Sigmoid colon (tissue), 4 donors: ENCODE measurements at regions not wholly inside any gene's neighbourhood (a gene's known extent, or its start where the extent isn't known, plus 50 kb on each side); places are given as distances from the start of the nearest gene placed in this dataset.

ENCODE experiments used
- EP300 ChIP-seq, 4 donors: sonication (generic); formaldehyde crosslinking; IDR thresholded peaks; one replicate each; pipeline ENCODE4 v1.6.1; 2017; ENCODE audit warnings: antibody characterized with exemption in 4 of 4
- TF ChIP-seq, protein P1 (sequence below), 4 experiments: fragments of 450-650 bp in 3 of 4; fragments of 200-600 bp in 1 of 4; IDR thresholded peaks; one replicate each; pipeline ENCODE4 v1.5.1; 2016 to 2019; ENCODE audit warnings: antibody characterized with exemption in 4 of 4, mild to moderate bottlenecking in 3 of 4, moderate library complexity in 2 of 4

DNA sequence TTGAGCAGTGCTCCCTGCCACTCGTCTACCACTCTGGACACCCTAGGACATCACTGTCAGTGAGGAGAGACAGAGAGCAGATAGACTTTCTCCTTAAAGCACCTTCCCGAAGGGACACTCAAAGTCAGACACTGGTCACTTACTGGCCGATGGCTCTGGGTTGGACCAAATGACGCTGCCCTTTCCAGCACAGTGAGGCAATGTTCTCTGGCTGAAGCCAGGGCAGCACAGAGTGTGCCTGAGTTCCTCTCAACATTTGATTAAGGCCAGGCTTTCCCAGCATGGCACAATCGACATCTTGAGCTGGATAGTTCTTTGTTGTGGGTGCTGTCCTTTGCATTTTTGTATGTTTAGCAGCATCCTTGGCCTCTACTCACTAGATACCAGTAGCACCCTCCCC lies 206.2 kb downstream of the CSNK2A3 start:
- TF ChIP-seq, protein P1, sequence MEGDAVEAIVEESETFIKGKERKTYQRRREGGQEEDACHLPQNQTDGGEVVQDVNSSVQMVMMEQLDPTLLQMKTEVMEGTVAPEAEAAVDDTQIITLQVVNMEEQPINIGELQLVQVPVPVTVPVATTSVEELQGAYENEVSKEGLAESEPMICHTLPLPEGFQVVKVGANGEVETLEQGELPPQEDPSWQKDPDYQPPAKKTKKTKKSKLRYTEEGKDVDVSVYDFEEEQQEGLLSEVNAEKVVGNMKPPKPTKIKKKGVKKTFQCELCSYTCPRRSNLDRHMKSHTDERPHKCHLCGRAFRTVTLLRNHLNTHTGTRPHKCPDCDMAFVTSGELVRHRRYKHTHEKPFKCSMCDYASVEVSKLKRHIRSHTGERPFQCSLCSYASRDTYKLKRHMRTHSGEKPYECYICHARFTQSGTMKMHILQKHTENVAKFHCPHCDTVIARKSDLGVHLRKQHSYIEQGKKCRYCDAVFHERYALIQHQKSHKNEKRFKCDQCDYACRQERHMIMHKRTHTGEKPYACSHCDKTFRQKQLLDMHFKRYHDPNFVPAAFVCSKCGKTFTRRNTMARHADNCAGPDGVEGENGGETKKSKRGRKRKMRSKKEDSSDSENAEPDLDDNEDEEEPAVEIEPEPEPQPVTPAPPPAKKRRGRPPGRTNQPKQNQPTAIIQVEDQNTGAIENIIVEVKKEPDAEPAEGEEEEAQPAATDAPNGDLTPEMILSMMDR (IDR thresholded peaks at IDR 0.05) = no peak
- no peak for TF ChIP-seq EP300 (IDR thresholded peaks at IDR 0.05)
